ENCODE measurements at regions not wholly inside any gene's neighbourhood (a gene's known extent, or its start where the extent isn't known, plus 50 kb on each side); places are given as distances from the start of the nearest gene placed in this dataset.

GRCh38 chr3:168417016-168417415, 321.3 kb upstream of the GOLIM4 start:
- H3K4me3 ChIP-seq: no peak overlapping the region
- no peak overlapping the region for H3K27ac ChIP-seq
- no peak for DNase-seq (ENCODE audit: low spot score)
- no peaks in the 10 kb centered on the region for H3K36me3 ChIP-seq
- no peaks in the 10 kb centered on the region for H3K9me3 ChIP-seq
- no peaks in the 10 kb centered on the region for H3K4me1 ChIP-seq
- TF ChIP-seq CTCF (IDR thresholded peaks at IDR 0.05): no peak
- H3K27me3 ChIP-seq: no peaks in the 10 kb centered on the region

GRCh38 chr3:168416446-168416845, 320.7 kb upstream of the GOLIM4 start:
- Histone ChIP-seq H3K27ac (no peak overlapping the region), H3K36me3 (no peaks in the 10 kb centered on the region), H3K27me3 (no peaks in the 10 kb centered on the region), H3K4me3 (no peak overlapping the region), H3K4me1 (no peaks in the 10 kb centered on the region), H3K9me3 (no peaks in the 10 kb centered on the region)
- TF ChIP-seq CTCF (IDR thresholded peaks at IDR 0.05): no peak
- DNase-seq (ENCODE audit: low spot score): no peak

- no peaks in the 10 kb centered on the region for H3K4me1 ChIP-seq
- TF ChIP-seq CTCF (IDR thresholded peaks at IDR 0.05): no peak
- H3K27me3 ChIP-seq: no peaks in the 10 kb centered on the region
- no peaks in the 10 kb centered on the region for H3K36me3 ChIP-seq
- no peak for DNase-seq (ENCODE audit: low spot score)
- no peak overlapping the region for H3K4me3 ChIP-seq
- no peaks in the 10 kb centered on the region for H3K9me3 ChIP-seq
- H3K27ac ChIP-seq: no peak overlapping the region
These were observed 318.4 kb upstream of the GOLIM4 start for GRCh38 chr3:168414149-168414548.

- Histone ChIP-seq H3K27me3 (no peaks in the 10 kb centered on the region), H3K27ac (no peak overlapping the region), H3K4me3 (no peak overlapping the region), H3K9me3 (no peaks in the 10 kb centered on the region), H3K4me1 (no peaks in the 10 kb centered on the region), H3K36me3 (no peaks in the 10 kb centered on the region)
- DNase-seq (ENCODE audit: low spot score): no peak
- TF ChIP-seq CTCF (IDR thresholded peaks at IDR 0.05): no peak
These were observed 311.7 kb upstream of the GOLIM4 start for GRCh38 chr3:168407381-168407780.

GRCh38 chr3:168405288-168405687, 309.6 kb upstream of the GOLIM4 start:
- H3K27me3 ChIP-seq: no peaks in the 10 kb centered on the region
- no peaks in the 10 kb centered on the region for H3K36me3 ChIP-seq
- no peaks in the 10 kb centered on the region for H3K9me3 ChIP-seq
- DNase-seq (ENCODE audit: low spot score): no peak
- TF ChIP-seq CTCF (IDR thresholded peaks at IDR 0.05): no peak
- H3K4me1 ChIP-seq: no peaks in the 10 kb centered on the region
- no peak overlapping the region for H3K27ac ChIP-seq
- H3K4me3 ChIP-seq: no peak overlapping the region

- no peak overlapping the region for H3K27ac ChIP-seq
- TF ChIP-seq CTCF (IDR thresholded peaks at IDR 0.05): no peak
- H3K36me3 ChIP-seq: no peaks in the 10 kb centered on the region
- no peaks in the 10 kb centered on the region for H3K4me1 ChIP-seq
- no peak overlapping the region for H3K4me3 ChIP-seq
- no peaks in the 10 kb centered on the region for H3K27me3 ChIP-seq
- H3K9me3 ChIP-seq: no peaks in the 10 kb centered on the region
- DNase-seq (ENCODE audit: low spot score): no peak
These were observed 302.8 kb upstream of the GOLIM4 start for GRCh38 chr3:168398371-168399025.

Data from right atrium auricular region (tissue), 2 donors.